Keratinocyte (primary cell): ENCODE measurements at regions not wholly inside any gene's neighbourhood (a gene's known extent, or its start where the extent isn't known, plus 50 kb on each side); places are given as distances from the start of the nearest gene placed in this dataset.

Source experiments
- DNase-seq: peaks from one replicate; pipeline ENCODE4 v3.0.0-alpha.2; 2011; ENCODE audit warnings: low read depth, missing footprints, low spot score
- FAIRE-seq: peaks from 2 replicates; lab custom pipeline; 2011; peaks lifted over from hg19 to GRCh38; lab: Jason Lieb, UNC
- H2AFZ ChIP-seq: 2 replicates; pipeline ENCODE4 v1.6.0; 2012; ENCODE audit warnings: low read length, control low read depth, inconsistent platforms; ENCODE audit not compliant: control insufficient read depth
- H3K27ac ChIP-seq: 2 replicates; pipeline ENCODE4 v1.5.1; 2011; ENCODE audit warnings: low read length; ENCODE audit not compliant: control insufficient read depth, insufficient read depth
- H3K27me3 ChIP-seq: 3 replicates; pipeline ENCODE4 v1.6.0; 2011; ENCODE audit warnings: low read length; ENCODE audit not compliant: control insufficient read depth, insufficient read depth; ENCODE audit errors: extremely low read depth
- H3K36me3 ChIP-seq, 2 experiments: 2 replicates in 1 of 2; 3 replicates in 1 of 2; pipeline ENCODE4 v1.5.1; 2011; ENCODE audit warnings: low read length in 2 of 2, mild to moderate bottlenecking in 1 of 2; ENCODE audit not compliant: control insufficient read depth in 2 of 2, insufficient read depth in 2 of 2; ENCODE audit errors: extremely low read depth in 1 of 2
- H3K4me1 ChIP-seq: 3 replicates; pipeline ENCODE4 v1.5.1; 2011; ENCODE audit warnings: low read length; ENCODE audit not compliant: control insufficient read depth, insufficient read depth; ENCODE audit errors: extremely low read depth
- H3K4me2 ChIP-seq: 3 replicates; pipeline ENCODE4 v1.6.0; 2011; ENCODE audit warnings: low read depth, low read length; ENCODE audit not compliant: control insufficient read depth, insufficient read depth; ENCODE audit errors: extremely low read depth
- H3K4me3 ChIP-seq, 3 experiments: fragments of 200-600 bp in 1 of 3; sonication (generic) in 1 of 3; 2 replicates in 2 of 3; 3 replicates in 1 of 3; pipeline ENCODE4 v1.5.1; 2011 to 2016; ENCODE audit warnings: low read length in 3 of 3, mild to moderate bottlenecking in 3 of 3, control low read depth in 2 of 3, inconsistent platforms in 1 of 3, low read depth in 1 of 3, mixed read lengths in 1 of 3, mixed run types in 1 of 3, moderate library complexity in 1 of 3; ENCODE audit not compliant: control insufficient read depth in 2 of 3, insufficient read depth in 2 of 3; ENCODE audit errors: extremely low read depth in 1 of 3
- H3K79me2 ChIP-seq: 2 replicates; pipeline ENCODE4 v1.6.0; 2012; ENCODE audit warnings: low read length; ENCODE audit not compliant: control insufficient read depth, insufficient read depth
- H3K9ac ChIP-seq: 3 replicates; pipeline ENCODE4 v1.6.0; 2011; ENCODE audit warnings: low read length; ENCODE audit not compliant: control insufficient read depth, insufficient read depth; ENCODE audit errors: extremely low read depth
- H3K9me1 ChIP-seq: 3 replicates; pipeline ENCODE4 v1.6.0; 2011; ENCODE audit warnings: low read length; ENCODE audit not compliant: control insufficient read depth, insufficient read depth; ENCODE audit errors: extremely low read depth
- H3K9me3 ChIP-seq: 2 replicates; pipeline ENCODE4 v1.5.1; 2012; ENCODE audit warnings: low read depth, low read length; ENCODE audit not compliant: control insufficient read depth
- H4K20me1 ChIP-seq: 3 replicates; pipeline ENCODE4 v1.6.0; 2011; ENCODE audit warnings: low read length; ENCODE audit not compliant: control insufficient read depth, insufficient read depth; ENCODE audit errors: extremely low read depth
- EZH2 ChIP-seq: IDR thresholded peaks from one replicate; pipeline ENCODE4 v1.6.1; 2012; ENCODE audit warnings: inconsistent platforms, mild to moderate bottlenecking, low read length, moderate library complexity
- dilution Hi-C: fragments of 300-500 bp; cut with MboI; formaldehyde crosslinking; loops from one replicate; pipeline ENCODE4 v1.7.0; 2020; ENCODE audit warnings: low sequenced_read_pairs; ENCODE audit not compliant: extremely low pct_ligation_motif_present
- TF ChIP-seq, protein P1 (sequence below), 3 experiments: IDR thresholded peaks in 1 of 3; conservative IDR thresholded peaks in 1 of 3; optimal IDR thresholded peaks in 1 of 3; 2 replicates in 2 of 3; 3 replicates in 1 of 3; pipeline versions ENCODE3 to v1.5.1; 2011; ENCODE audit warnings: low read length in 3 of 3, mild to moderate bottlenecking in 3 of 3, moderate library complexity in 2 of 3, control low read depth in 1 of 3, inconsistent platforms in 1 of 3; ENCODE audit not compliant: insufficient read depth in 2 of 3; ENCODE audit errors: extremely low read depth in 1 of 3

- dilution Hi-C loops = no loop called here
- Histone ChIP-seq H4K20me1 (no peaks in the 10 kb centered on the region), H3K4me1 (no peaks in the 10 kb centered on the region)
Measured at GRCh38 chr15:93166675-93167074, 77.7 kb upstream of the RGMA start.

GRCh38 chr15:93165734-93166470, 76.9 kb upstream of the RGMA start:
- no peak for DNase-seq
- TF ChIP-seq EZH2 = no peak
- TF ChIP-seq, protein P1, sequence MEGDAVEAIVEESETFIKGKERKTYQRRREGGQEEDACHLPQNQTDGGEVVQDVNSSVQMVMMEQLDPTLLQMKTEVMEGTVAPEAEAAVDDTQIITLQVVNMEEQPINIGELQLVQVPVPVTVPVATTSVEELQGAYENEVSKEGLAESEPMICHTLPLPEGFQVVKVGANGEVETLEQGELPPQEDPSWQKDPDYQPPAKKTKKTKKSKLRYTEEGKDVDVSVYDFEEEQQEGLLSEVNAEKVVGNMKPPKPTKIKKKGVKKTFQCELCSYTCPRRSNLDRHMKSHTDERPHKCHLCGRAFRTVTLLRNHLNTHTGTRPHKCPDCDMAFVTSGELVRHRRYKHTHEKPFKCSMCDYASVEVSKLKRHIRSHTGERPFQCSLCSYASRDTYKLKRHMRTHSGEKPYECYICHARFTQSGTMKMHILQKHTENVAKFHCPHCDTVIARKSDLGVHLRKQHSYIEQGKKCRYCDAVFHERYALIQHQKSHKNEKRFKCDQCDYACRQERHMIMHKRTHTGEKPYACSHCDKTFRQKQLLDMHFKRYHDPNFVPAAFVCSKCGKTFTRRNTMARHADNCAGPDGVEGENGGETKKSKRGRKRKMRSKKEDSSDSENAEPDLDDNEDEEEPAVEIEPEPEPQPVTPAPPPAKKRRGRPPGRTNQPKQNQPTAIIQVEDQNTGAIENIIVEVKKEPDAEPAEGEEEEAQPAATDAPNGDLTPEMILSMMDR (optimal IDR thresholded peaks at IDR 0.05 in 1 of 3, IDR thresholded peaks at IDR 0.05 in 1 of 3, conservative IDR thresholded peaks at IDR 0.05 in 1 of 3; ENCODE audit: extremely low read depth in 1 of 3, insufficient read depth in 2 of 3, low read length in 3 of 3) = no peak
- no peak overlapping the region for H2AFZ ChIP-seq
- no peak overlapping the region for H3K9ac ChIP-seq
- H3K4me2 ChIP-seq = no peak overlapping the region
- no peaks in the 10 kb centered on the region for H3K9me3 ChIP-seq
- dilution Hi-C loops = no loop called here
- H3K36me3 ChIP-seq = no peaks in the 10 kb centered on the region
- no peaks in the 10 kb centered on the region for H3K79me2 ChIP-seq
- no peak overlapping the region for H3K27ac ChIP-seq
- no peaks in the 10 kb centered on the region for H4K20me1 ChIP-seq
- no peak for FAIRE-seq
- no peak overlapping the region for H3K4me3 ChIP-seq
- no peaks in the 10 kb centered on the region for H3K4me1 ChIP-seq
- H3K27me3 ChIP-seq = no peaks in the 10 kb centered on the region
- H3K9me1 ChIP-seq = no peaks in the 10 kb centered on the region

More at GRCh38 chr15:93166675-93167074, 77.7 kb upstream of the RGMA start:
- H3K27me3 ChIP-seq = no peaks in the 10 kb centered on the region
- no peak overlapping the region for H3K27ac ChIP-seq
- no peak overlapping the region for H3K9ac ChIP-seq
- no peaks in the 10 kb centered on the region for H3K79me2 ChIP-seq
- no peak overlapping the region for H3K4me2 ChIP-seq
- FAIRE-seq (no peak), DNase-seq (no peak)
- no peaks in the 10 kb centered on the region for H3K36me3 ChIP-seq
- H3K4me3 ChIP-seq = no peak overlapping the region
- no peak for TF ChIP-seq EZH2
- TF ChIP-seq, protein P1 (optimal IDR thresholded peaks at IDR 0.05 in 1 of 3, IDR thresholded peaks at IDR 0.05 in 1 of 3, conservative IDR thresholded peaks at IDR 0.05 in 1 of 3; ENCODE audit: extremely low read depth in 1 of 3, insufficient read depth in 2 of 3, low read length in 3 of 3) = no peak
- H3K9me1 ChIP-seq = no peaks in the 10 kb centered on the region
- no peaks in the 10 kb centered on the region for H3K9me3 ChIP-seq
- H2AFZ ChIP-seq = no peak overlapping the region
